ENCODE measurements at regions not wholly inside any gene's neighbourhood (a gene's known extent, or its start where the extent isn't known, plus 50 kb on each side); places are given as distances from the start of the nearest gene placed in this dataset.

GRCh38 chr6:141452354-141452686 lies 680.4 kb upstream of the GJE1 start:
- no peak for TF ChIP-seq CTCF (IDR thresholded peaks at IDR 0.05; ENCODE audit: low read length)
- no peak for TF ChIP-seq EZH2 (IDR thresholded peaks at IDR 0.05; ENCODE audit: borderline replicate concordance, low read length)
